HL-60/S4 treated with phorbol 12-myristate 13-acetate at 8.2 ng/mL for 4 days and 3 days (cell line): ENCODE measurements at regions not wholly inside any gene's neighbourhood (a gene's known extent, or its start where the extent isn't known, plus 50 kb on each side); places are given as distances from the start of the nearest gene placed in this dataset.

ENCODE experiments used
- in situ Hi-C: fragments of 300-500 bp; cut with MboI; formaldehyde crosslinking; loops from 2 replicates; pipeline ENCODE4 v1.15.0; 2022; ENCODE audit warnings: low sequenced_read_pairs

DNA sequence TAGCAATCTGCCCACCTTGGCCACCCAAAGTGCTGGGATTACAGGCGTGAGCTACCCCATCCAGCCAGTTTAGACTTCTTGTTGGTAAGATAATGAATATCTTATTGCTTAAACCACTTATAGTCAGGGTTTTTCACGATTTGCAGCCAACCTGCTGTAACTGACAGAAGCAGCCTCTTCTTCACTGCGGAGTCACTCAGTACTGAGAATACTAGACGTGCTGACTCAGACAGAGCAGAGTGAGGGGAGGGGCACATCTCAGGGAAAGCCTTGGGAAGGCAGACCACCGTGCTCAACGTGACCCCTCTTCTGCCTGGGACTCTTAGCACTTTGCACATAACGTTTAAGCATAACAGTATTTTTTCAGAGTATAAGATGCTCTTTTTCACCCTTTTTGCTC is 74.3 kb upstream of the ARHGEF7 start:
- in situ Hi-C loops = no loop called here

DNA sequence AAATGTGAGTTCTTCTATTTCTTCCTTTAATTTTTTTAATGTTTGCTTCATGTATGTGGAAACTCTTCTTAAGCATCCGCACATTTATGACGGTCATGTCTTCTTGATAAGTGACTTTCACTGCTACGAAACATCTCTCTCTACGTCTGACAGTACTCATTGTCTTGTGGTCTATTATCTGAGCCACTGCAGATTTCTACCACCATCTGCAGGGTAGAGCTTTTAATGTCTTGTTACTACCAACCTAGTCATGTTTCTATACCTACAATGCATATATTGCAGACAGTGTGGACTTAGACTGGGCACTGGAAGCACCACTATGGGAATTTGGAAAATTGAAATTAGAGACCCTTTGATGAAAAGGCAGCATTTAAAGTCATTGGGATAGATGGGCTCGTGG is 75.4 kb upstream of the ARHGEF7 start:
- in situ Hi-C loops = no loop called here

DNA sequence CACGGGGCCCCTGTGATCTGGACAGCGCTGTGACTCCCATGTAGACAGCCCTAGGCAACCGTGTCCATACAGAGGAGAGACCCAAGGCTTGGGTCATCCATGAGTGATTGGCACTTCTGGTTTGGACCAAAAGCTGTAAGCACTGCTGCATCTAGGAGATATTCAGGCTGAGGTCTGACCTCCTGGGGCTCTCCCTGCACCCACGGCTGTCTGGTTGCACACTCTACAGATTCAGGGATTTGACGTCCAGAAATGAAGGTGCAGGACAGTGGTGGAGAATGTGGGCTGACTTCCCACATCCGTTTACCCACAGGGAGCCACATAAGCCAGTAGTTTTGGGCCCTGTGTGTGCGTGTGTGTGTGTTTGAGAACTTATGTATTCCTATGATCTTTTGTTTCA is 76.2 kb upstream of the ARHGEF7 start:
- in situ Hi-C loops = no loop called here

- in situ Hi-C loops = no loop called here
These were observed 77.2 kb upstream of the ARHGEF7 start for GRCh38 chr13:111037927-111038326.

DNA sequence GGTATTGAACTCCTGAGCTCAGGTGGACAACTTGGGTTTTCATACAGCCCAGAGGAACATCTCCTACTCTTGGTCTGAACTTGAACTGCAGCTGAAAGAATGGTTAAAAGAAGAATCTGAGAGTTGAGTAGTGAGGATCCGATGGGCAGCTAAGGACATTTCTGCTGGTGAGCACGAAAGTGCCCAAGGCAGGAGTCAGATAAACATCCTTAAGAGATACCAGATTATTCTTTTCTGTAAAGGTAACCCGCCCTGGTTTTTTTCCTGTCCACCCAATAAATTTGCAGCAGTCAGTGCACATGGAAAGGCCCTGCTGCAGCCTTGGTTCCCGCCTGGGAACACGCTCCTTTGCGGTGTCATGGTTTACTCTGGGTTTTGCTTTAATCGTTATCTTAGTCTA is 78.4 kb upstream of the ARHGEF7 start:
- in situ Hi-C loops = no loop called here

GRCh38 chr13:111035861-111036260 is 79.2 kb upstream of the ARHGEF7 start:
- in situ Hi-C loops = no loop called here

GRCh38 chr13:111034811-111035210 is 80.3 kb upstream of the ARHGEF7 start:
- in situ Hi-C loops = no loop called here

DNA sequence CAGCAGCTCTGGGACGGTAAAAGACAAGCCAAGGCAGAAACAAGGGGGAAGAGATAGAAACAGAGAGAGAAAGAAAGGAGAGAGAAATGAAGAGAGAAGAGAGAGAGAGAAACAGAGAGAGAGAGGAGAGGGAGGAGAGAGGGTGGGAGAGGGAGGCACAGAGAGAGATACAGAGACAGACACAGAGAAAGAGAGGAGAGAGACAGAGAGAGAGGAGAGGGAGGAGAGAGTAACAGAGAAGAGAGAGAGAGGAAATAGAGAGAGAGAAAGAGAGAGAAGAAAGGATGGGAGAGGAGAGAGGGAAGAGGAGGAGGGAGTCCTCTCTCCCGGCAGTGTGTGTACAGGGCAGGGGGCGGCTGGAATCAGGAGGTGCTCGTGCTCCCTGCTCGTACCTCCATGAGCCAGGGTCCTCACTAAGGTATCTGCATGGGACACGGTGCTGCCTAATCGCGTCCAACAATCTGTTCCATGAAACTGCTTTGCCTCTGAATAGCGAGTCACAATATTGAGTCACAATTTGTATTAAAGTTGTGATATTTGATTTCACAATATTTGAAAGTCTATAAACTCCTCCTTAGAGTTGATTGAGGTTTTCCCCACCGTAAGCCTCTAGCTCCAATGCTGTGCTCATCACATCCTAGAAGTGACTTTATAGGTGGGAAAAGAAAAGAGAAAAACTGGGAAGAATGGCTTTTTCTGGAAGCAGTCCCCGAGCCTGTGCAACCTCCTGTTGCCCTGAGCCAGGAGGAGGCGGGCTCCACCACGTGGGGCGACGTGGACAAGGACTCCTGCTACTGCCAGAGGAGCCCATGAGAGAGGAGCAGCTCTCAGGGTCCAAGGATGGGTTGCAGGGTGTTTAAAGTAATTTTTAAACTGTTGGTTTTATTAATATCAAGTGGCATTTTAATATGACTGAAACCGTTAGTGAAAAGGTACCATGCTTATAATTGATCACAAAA is 81.7 kb upstream of the ARHGEF7 start:
- in situ Hi-C loops = no loop called here

GRCh38 chr13:111031531-111031961 is 83.6 kb upstream of the ARHGEF7 start:
- in situ Hi-C loops = no loop called here

GRCh38 chr13:111029957-111030609 is 85.0 kb upstream of the ARHGEF7 start:
- in situ Hi-C loops = no loop called here

- in situ Hi-C loops = no loop called here
These were observed 87.4 kb upstream of the ARHGEF7 start for GRCh38 chr13:111027458-111028439.

DNA sequence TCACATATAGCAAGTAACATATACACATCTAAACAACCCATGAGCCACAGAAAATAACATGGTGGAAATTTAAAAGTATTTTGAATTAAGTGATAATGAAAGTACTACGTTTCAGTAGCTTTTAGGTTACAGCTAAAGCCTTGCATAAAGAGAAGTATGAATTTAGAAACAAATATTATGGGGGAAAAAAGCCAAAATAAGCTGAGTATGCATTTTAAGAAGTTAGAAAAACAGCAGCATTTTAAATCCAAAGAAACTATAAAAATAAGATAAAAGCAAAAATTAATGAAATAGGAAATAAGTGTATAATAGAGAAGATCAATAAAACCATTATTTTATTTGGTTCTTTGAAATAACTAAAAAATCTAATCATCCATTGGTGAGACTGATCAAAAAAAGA is 89.8 kb upstream of the ARHGEF7 start:
- in situ Hi-C loops = no loop called here

GRCh38 chr13:111022886-111023285 is 92.2 kb upstream of the ARHGEF7 start:
- in situ Hi-C loops = no loop called here

GRCh38 chr13:111022241-111022640 is 92.9 kb upstream of the ARHGEF7 start:
- in situ Hi-C loops = no loop called here

- in situ Hi-C loops = no loop called here
These were observed 93.8 kb upstream of the ARHGEF7 start for GRCh38 chr13:111021270-111021669.

GRCh38 chr13:111020546-111020945 is 94.6 kb upstream of the ARHGEF7 start:
- in situ Hi-C loops = no loop called here

DNA sequence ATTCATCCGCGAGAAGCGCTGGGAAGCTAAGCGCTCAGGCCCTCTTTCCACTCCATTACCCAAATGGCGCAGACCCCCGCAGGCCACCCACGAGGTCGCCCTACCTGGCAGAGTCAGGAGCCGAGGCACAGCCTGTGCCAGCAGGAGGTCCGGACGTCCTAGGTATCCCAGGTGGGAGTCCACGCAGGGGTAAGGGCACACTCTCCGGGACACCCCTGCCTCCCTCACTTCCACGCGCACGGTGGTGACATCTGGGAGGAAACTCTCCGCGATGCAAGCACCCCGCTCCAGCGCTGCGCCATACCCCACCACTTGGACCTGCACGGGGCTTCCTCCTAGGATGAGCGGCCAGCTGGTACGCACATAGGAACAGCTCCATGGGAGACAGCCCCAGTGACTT is 95.1 kb upstream of the ARHGEF7 start:
- in situ Hi-C loops = no loop called here

DNA sequence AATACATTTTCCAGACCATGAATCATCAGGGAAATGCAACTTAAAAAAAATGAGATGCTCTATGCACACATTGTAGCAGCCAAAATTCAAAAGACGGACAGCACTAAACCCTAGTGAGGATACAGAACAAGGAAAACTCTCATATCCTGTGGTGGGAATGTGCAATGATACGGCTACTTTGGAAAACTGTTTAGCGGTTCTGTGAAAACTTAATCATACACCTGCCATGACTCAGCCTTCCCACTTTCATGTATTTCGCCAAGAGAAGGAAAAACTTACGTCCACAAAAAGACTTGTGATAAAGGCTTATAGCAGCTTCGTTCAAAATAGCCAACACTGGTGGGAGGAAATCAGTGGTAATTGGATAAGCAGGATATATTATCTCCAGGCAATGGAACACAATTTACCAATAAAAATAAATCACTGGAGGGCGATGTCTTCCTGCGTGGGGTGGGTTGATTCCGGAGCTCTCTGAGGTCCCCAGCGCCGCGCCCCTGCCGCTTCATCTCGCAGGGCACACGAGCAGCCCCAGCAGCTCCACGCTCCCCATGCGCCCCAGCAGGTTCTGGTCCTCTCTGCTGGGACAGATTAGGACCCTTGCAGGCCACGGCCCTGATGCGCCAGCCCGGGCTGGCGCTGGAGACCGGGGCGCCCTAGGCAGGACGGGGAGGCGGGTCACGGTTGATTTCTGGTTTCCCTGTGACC is 97.2 kb upstream of the ARHGEF7 start:
- in situ Hi-C loops = no loop called here

DNA sequence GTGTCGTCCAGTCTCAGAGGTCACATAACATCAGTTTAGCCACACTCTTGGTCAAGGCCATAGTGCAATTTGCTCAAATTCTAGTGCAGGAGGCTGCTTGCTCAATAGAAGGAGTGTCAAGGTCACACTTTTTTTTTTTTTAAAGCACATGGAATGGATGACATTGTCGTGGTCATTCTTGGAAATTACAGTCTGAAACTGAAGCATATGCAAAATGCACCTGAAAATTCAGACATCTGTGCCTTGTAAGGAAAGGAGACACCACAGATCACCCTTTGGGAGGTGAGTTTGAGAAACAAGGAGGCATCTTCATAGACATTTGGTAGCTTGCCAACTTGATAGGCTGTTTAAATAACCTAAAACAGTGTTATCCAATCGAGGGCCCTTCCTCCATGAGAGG is 98.3 kb upstream of the ANKRD10 start:
- in situ Hi-C loops = no loop called here

GRCh38 chr13:111011899-111012298 is 97.0 kb upstream of the ANKRD10 start:
- in situ Hi-C loops = no loop called here
